K562 (cell line): ENCODE measurements at regions not wholly inside any gene's neighbourhood (a gene's known extent, or its start where the extent isn't known, plus 50 kb on each side); places are given as distances from the start of the nearest gene placed in this dataset.
A peak's percentile ranks its signal among the peaks of the same experiment; 100 is the strongest.

Experiments used
- CCNT2 ChIP-seq: IDR thresholded peaks from 2 replicates; pipeline ENCODE4 v1.6.1; 2011; ENCODE audit warnings: borderline replicate concordance, low read depth, mild to moderate bottlenecking, moderate library complexity, mixed read lengths, low read length; ENCODE audit not compliant: insufficient read length; ENCODE audit errors: extremely low read depth
- CREM ChIP-seq: IDR thresholded peaks from 2 replicates; pipeline ENCODE4 v1.6.1; 2014; ENCODE audit warnings: antibody characterized with exemption, low read depth
- LEF1 ChIP-seq: fragments of 450-650 bp; IDR thresholded peaks from 2 replicates; pipeline ENCODE4 v1.6.1; 2016; ENCODE audit warnings: mild to moderate bottlenecking
- NR3C1 ChIP-seq: sonication (generic); formaldehyde crosslinking; IDR thresholded peaks from 2 replicates; pipeline ENCODE4 v1.8.1; 2022; ENCODE audit warnings: missing genetic modification reagents
- PCBP1 ChIP-seq: fragments of 200-400 bp; formaldehyde crosslinking; IDR thresholded peaks from 2 replicates; pipeline ENCODE4 v1.6.1; 2018; ENCODE audit warnings: mild to moderate bottlenecking, low read depth, low read length; ENCODE audit not compliant: poor library complexity, severe bottlenecking
- SMARCE1 ChIP-seq: fragments of 450-650 bp; IDR thresholded peaks from 2 replicates; pipeline ENCODE4 v1.7.1; 2016; ENCODE audit warnings: mild to moderate bottlenecking
- YY1 ChIP-seq, 3 experiments: IDR thresholded peaks; 2 replicates each; pipeline ENCODE4 v1.6.1; 2011; ENCODE audit warnings: low read length in 2 of 3, mild to moderate bottlenecking in 2 of 3, moderate library complexity in 2 of 3, borderline replicate concordance in 1 of 3, control low read depth in 1 of 3, low read depth in 1 of 3; ENCODE audit not compliant: insufficient read depth in 3 of 3, insufficient replicate concordance in 2 of 3, control insufficient read depth in 1 of 3, insufficient read length in 1 of 3; ENCODE audit errors: extremely low read depth in 1 of 3
- ZKSCAN8 ChIP-seq: fragments of 200-800 bp; sonication (Bioruptor generic); IDR thresholded peaks from 2 replicates; pipeline ENCODE4 v1.6.1; 2016; ENCODE audit warnings: missing genetic modification characterization, missing compliant biosample characterization
- ZNF174 ChIP-seq: fragments of 250-450 bp; sonication (Bioruptor Pico); IDR thresholded peaks from 2 replicates; pipeline ENCODE4 v1.4.0; 2020; ENCODE audit warnings: mild to moderate bottlenecking
- ZNF766 ChIP-seq: fragments of 200-800 bp; sonication (Bioruptor generic); conservative IDR thresholded peaks from 2 replicates; pipeline ENCODE4 v1.6.1; 2016; ENCODE audit warnings: missing genetic modification characterization, missing compliant biosample characterization
- ZSCAN32 ChIP-seq: fragments of 450-650 bp; formaldehyde crosslinking; IDR thresholded peaks from 2 replicates; pipeline ENCODE4 v1.4.0; 2020; ENCODE audit warnings: mild to moderate bottlenecking, moderate library complexity
- TF ChIP-seq, protein P1 (sequence below): sonication (generic); formaldehyde crosslinking; IDR thresholded peaks from 2 replicates; pipeline ENCODE4 v1.8.1; 2023; ENCODE audit warnings: mild to moderate bottlenecking, missing genetic modification reagents
- TF ChIP-seq, protein P2 (sequence below): fragments of 450-650 bp; IDR thresholded peaks from 2 replicates; pipeline ENCODE4 v1.6.1; 2016; ENCODE audit warnings: mild to moderate bottlenecking, moderate library complexity
- TF ChIP-seq, protein P3 (sequence below): fragments of 450-650 bp; IDR thresholded peaks from 2 replicates; pipeline ENCODE4 v1.6.1; 2017; ENCODE audit warnings: antibody characterized with exemption

DNA sequence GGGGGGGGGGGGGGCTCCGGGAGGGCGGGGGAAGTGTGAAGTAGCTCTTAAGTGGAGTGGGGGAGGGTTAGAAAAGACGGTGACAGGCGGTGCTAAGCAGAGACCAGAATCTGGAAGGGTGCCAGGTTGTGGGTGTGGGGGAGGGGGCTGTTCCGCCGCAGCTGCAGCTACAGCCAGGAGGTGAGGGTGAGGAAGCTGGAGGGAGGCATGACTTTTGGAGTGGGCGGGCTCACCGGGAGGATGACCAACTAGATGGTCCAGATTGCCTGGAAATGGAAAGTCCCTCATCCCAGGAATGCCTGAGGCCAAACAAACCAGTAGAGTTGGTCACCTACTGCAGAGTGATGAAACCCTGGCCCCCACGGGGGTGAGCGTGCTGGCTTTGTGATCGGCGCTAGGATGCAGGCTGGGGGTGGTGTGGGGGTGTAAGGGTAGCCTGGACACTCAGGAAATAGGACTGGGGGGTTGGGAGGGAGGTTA, 158.1 kb upstream of the SHB start (continued):
- peak; percentile 2; the same call in 1 of the 2 replicates for TF ChIP-seq CREM
- 0 out of 2 replicates have a peak, but pooled peaks have one; percentile 32 for TF ChIP-seq ZNF766 (CRISPR knock-in tag)
- no peak for TF ChIP-seq ZKSCAN8 (CRISPR knock-in tag)
- TF ChIP-seq, protein P1, sequence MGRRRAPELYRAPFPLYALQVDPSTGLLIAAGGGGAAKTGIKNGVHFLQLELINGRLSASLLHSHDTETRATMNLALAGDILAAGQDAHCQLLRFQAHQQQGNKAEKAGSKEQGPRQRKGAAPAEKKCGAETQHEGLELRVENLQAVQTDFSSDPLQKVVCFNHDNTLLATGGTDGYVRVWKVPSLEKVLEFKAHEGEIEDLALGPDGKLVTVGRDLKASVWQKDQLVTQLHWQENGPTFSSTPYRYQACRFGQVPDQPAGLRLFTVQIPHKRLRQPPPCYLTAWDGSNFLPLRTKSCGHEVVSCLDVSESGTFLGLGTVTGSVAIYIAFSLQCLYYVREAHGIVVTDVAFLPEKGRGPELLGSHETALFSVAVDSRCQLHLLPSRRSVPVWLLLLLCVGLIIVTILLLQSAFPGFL: no peak
- TF ChIP-seq YY1 (IDR thresholded peaks at IDR 0.05; ENCODE audit: borderline replicate concordance in 1 of 3, control insufficient read depth in 1 of 3, extremely low read depth in 1 of 3, insufficient read depth in 3 of 3, insufficient read length in 1 of 3, insufficient replicate concordance in 2 of 3, low read depth in 1 of 3, low read length in 2 of 3): no peak
- TF ChIP-seq PCBP1: no peak
- TF ChIP-seq ZSCAN32 (CRISPR knock-in tag): no peak
- no peak for TF ChIP-seq ZNF174
- TF ChIP-seq CCNT2: no peak
- TF ChIP-seq LEF1: peak; percentile 37; the same call in 1 of the 2 replicates
- TF ChIP-seq SMARCE1: no peak
- TF ChIP-seq, protein P2, sequence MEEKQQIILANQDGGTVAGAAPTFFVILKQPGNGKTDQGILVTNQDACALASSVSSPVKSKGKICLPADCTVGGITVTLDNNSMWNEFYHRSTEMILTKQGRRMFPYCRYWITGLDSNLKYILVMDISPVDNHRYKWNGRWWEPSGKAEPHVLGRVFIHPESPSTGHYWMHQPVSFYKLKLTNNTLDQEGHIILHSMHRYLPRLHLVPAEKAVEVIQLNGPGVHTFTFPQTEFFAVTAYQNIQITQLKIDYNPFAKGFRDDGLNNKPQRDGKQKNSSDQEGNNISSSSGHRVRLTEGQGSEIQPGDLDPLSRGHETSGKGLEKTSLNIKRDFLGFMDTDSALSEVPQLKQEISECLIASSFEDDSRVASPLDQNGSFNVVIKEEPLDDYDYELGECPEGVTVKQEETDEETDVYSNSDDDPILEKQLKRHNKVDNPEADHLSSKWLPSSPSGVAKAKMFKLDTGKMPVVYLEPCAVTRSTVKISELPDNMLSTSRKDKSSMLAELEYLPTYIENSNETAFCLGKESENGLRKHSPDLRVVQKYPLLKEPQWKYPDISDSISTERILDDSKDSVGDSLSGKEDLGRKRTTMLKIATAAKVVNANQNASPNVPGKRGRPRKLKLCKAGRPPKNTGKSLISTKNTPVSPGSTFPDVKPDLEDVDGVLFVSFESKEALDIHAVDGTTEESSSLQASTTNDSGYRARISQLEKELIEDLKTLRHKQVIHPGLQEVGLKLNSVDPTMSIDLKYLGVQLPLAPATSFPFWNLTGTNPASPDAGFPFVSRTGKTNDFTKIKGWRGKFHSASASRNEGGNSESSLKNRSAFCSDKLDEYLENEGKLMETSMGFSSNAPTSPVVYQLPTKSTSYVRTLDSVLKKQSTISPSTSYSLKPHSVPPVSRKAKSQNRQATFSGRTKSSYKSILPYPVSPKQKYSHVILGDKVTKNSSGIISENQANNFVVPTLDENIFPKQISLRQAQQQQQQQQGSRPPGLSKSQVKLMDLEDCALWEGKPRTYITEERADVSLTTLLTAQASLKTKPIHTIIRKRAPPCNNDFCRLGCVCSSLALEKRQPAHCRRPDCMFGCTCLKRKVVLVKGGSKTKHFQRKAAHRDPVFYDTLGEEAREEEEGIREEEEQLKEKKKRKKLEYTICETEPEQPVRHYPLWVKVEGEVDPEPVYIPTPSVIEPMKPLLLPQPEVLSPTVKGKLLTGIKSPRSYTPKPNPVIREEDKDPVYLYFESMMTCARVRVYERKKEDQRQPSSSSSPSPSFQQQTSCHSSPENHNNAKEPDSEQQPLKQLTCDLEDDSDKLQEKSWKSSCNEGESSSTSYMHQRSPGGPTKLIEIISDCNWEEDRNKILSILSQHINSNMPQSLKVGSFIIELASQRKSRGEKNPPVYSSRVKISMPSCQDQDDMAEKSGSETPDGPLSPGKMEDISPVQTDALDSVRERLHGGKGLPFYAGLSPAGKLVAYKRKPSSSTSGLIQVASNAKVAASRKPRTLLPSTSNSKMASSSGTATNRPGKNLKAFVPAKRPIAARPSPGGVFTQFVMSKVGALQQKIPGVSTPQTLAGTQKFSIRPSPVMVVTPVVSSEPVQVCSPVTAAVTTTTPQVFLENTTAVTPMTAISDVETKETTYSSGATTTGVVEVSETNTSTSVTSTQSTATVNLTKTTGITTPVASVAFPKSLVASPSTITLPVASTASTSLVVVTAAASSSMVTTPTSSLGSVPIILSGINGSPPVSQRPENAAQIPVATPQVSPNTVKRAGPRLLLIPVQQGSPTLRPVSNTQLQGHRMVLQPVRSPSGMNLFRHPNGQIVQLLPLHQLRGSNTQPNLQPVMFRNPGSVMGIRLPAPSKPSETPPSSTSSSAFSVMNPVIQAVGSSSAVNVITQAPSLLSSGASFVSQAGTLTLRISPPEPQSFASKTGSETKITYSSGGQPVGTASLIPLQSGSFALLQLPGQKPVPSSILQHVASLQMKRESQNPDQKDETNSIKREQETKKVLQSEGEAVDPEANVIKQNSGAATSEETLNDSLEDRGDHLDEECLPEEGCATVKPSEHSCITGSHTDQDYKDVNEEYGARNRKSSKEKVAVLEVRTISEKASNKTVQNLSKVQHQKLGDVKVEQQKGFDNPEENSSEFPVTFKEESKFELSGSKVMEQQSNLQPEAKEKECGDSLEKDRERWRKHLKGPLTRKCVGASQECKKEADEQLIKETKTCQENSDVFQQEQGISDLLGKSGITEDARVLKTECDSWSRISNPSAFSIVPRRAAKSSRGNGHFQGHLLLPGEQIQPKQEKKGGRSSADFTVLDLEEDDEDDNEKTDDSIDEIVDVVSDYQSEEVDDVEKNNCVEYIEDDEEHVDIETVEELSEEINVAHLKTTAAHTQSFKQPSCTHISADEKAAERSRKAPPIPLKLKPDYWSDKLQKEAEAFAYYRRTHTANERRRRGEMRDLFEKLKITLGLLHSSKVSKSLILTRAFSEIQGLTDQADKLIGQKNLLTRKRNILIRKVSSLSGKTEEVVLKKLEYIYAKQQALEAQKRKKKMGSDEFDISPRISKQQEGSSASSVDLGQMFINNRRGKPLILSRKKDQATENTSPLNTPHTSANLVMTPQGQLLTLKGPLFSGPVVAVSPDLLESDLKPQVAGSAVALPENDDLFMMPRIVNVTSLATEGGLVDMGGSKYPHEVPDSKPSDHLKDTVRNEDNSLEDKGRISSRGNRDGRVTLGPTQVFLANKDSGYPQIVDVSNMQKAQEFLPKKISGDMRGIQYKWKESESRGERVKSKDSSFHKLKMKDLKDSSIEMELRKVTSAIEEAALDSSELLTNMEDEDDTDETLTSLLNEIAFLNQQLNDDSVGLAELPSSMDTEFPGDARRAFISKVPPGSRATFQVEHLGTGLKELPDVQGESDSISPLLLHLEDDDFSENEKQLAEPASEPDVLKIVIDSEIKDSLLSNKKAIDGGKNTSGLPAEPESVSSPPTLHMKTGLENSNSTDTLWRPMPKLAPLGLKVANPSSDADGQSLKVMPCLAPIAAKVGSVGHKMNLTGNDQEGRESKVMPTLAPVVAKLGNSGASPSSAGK: no peak
- TF ChIP-seq, protein P3, sequence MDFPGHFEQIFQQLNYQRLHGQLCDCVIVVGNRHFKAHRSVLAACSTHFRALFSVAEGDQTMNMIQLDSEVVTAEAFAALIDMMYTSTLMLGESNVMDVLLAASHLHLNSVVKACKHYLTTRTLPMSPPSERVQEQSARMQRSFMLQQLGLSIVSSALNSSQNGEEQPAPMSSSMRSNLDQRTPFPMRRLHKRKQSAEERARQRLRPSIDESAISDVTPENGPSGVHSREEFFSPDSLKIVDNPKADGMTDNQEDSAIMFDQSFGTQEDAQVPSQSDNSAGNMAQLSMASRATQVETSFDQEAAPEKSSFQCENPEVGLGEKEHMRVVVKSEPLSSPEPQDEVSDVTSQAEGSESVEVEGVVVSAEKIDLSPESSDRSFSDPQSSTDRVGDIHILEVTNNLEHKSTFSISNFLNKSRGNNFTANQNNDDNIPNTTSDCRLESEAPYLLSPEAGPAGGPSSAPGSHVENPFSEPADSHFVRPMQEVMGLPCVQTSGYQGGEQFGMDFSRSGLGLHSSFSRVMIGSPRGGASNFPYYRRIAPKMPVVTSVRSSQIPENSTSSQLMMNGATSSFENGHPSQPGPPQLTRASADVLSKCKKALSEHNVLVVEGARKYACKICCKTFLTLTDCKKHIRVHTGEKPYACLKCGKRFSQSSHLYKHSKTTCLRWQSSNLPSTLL: no peak
- no peak for TF ChIP-seq NR3C1 (CRISPR knock-in tag)
